Middle frontal gyrus (tissue), 1 donor: ENCODE measurements at regions not wholly inside any gene's neighbourhood (a gene's known extent, or its start where the extent isn't known, plus 50 kb on each side); places are given as distances from the start of the nearest gene placed in this dataset.
"Not testable (repeated sequence)": the region's sequence is repeated elsewhere in the genome, so short reads cannot be mapped to it uniquely, and the experiment has no call there.

Experiments used
- DNase-seq: peaks from one replicate; pipeline ENCODE4 v3.0.0-alpha.2; 2015; ENCODE audit warnings: low spot score; ENCODE audit errors: extremely low spot score

DNA sequence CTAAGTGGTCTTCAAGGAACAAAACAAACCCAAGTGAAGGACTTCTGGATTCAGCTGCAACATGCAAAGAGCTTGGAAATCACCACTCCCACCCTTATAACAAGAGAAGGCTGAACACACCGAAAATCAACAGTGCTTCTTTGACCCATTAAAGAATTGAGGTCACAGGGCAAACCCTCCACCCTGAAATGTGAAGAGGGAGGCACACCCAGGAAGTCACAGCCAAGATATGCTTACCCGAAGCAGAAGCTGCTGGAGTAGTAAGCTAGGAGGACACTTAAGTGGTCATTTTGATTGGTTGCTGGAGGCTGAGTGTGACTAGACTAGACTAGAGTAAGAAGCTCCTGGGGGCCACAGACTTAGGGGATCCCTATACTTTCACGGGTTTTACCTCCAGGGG lies 188.2 kb upstream of the SSTR4 start:
- DNase-seq = no peak

DNA sequence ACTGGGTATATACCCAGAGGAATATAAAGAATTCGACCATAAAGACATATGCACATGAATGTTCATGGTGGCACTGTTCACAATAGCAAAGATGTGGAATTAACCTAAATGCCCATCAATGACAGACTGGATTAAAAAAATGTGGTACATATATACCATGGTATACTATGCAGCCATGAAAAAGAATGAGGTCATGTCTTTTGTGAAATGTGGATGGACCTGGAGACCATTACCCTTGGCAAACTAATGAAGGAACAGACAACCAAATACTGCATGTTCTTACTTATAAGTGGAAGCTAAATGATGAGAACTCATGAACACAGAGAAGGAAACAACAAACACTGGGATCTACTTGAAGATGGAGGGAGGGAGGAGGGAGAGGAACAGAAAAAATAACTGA lies 186.7 kb upstream of the SSTR4 start:
- DNase-seq = no peak

GRCh38 chr20:22851679-22852346 lies 183.3 kb upstream of the SSTR4 start:
- DNase-seq = not testable (repeated sequence)

DNA sequence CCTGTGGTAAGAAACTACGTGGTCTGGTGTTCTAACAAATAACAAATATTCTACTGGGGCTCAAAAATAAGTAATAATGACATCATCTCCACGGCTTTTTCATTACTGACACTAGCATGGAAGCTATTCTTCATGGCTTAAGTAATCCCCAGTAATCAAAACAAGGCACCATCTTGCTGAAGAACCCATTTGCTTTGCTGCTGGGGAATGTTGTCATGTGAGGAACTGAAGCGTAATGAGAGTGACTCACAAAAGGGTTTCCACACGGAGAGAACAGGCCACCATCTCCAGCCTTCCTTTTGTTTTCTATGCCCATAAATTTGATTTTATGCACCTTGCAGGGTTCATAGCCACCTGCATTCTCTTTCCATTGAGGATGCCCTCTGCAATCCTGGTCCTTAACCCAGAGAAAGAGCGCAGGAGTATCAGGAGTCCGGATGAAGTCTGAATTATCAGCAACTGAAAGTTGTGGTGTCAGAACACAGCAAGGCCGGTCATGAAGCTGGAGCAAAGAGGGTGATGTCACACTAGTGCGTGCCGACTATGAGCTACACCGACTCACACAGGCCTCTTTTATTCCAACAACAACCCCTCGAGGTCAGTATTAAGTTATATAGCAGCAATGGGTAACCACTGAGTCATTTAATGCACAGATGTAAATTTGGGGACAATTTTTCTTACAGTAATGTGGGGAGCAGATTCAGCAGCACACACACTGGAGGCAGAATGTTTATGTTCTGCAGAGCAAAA lies 173.7 kb upstream of the SSTR4 start:
- no peak for DNase-seq

- DNase-seq = no peak
Measured at GRCh38 chr20:22861990-22862389, 173.1 kb upstream of the SSTR4 start.

DNA sequence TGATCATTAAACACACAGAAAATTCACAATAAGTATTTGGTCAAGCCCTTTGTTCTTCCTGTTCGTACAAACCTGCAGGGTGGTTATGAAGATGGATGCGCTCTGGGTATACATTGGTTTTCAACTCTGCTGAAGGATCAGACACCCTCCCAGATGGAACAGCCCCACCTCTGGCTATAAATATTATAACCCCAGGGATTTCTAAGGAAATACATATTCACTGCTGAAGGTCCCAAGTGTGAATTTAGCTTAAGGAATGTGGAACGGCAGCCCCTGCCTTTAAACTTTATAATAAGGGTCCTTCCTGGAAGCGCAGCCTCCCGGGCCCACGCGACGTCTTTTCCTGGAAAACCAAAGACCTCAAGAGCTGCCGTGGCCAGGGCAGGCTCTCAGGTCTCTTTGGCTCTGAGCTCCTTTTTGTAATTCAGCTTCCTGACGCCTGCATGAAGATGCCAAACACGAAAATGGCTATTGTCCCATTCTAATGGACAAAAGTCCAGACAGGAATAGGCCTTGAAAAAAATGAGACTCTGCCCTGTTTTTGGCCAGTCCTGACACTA lies 172.4 kb upstream of the SSTR4 start:
- DNase-seq = no peak

GRCh38 chr20:22863826-22864225 lies 171.3 kb upstream of the SSTR4 start:
- DNase-seq = no peak

GRCh38 chr20:22866812-22867341 lies 168.2 kb upstream of the SSTR4 start:
- no peak for DNase-seq

- DNase-seq = no peak
Measured at GRCh38 chr20:22878166-22878565, 156.9 kb upstream of the SSTR4 start.

GRCh38 chr20:22880277-22880676 lies 154.8 kb upstream of the SSTR4 start:
- DNase-seq = no peak

DNA sequence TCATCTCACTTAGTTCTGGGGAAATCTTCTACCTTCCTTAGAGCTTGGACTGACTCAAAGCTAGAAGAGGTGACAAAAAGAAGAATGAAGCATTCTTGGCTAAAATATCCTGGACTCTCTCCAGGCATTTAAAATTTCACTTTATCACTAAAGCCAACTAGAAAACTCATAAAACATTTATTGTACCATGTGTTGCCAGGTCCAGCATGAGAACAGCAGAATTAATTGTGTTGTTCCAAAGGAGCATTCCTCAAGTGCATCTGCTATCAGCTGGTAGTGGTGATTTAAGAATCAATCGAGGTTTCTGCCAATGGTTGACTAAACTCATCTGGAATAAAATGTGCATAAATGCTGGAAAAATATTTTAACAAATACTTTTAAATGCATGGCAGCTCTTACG lies 147.3 kb upstream of the SSTR4 start:
- no peak for DNase-seq

DNA sequence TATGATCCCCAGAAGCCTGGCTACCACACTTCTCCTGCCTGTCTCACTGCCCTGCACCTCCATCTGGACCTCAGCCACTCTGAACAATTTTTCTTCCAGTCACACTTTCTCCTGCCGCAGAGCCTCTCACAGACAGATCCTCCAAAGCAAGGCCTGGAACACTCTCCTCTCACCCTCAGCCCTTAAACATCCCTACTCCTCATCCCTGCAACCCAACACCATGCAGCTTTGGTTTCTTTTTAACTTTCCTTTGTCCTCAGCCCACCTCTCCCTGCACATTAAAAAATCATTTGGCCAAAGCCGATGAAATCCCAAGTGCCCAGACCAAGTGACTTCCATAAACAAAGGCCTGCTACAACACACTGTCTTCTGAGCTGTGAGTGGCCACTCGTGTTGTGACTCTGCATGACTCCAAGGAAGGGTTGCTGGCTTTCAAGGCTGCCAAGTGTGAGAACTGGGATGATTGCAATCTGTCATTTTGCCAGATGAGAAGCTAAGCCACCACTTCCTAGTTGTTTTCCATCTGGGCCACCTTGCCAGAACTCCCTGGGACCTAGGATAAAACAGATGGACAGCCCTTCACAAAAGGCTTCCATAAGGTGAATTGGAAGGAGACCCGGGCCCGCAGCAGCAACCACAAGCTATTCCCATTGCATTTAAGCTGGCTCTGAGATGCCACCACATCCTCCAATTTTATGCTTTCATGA lies 144.4 kb upstream of the SSTR4 start:
- DNase-seq = no peak

DNA sequence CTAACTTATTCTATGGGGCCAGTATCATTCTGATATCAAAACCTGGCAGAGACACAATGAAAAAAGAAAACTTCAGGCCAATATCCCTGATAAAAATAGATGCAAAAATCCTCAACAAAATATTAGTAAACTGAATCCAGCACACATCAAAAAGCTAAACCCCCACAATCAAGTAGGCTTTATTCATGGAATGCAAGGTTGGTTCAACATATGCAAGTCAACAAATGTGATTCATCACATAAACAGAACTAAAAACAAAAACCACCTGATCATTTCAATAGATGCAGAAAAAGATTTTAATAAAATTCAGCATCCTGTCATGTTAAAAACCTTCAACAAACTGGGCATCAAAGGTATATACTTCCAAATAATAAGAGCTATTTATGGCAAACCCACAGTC lies 133.9 kb upstream of the SSTR4 start:
- DNase-seq = no peak

DNA sequence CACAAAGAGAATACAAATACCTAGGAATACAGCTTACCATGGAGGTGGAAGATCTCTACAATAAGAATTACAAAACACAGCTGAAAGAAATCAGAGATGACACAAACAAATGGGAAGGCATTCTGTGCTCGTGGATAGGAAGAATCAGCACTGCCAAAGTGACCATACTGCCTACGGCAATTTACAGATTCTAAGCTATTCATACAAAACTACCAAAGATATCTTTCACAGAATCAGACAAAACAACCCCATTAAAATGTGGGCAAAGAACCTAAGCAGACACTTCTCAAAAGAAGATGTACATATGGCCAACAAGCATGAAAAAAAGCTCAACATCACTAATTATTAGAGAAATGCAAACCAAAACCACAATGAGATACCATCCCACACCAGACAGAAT lies 133.2 kb upstream of the SSTR4 start:
- no peak for DNase-seq

DNA sequence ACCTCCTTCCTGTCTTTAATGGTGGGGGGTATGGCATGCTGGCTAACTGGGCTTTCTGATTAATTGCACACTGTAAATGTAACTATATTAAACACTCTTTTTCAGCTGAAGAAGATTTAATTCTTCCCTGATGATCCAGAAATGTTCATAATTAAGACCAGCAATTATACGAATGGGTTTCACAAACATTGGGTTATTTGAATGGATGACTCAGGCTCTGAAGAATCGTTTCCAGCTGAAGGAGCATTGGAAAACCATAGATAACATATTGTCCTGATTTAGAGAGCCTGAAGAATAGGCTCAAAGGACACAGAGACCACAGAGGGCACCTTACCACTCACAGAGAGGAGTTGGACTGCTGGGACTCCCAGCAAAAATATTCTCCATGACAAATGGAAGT lies 130.7 kb upstream of the SSTR4 start:
- no peak for DNase-seq

DNA sequence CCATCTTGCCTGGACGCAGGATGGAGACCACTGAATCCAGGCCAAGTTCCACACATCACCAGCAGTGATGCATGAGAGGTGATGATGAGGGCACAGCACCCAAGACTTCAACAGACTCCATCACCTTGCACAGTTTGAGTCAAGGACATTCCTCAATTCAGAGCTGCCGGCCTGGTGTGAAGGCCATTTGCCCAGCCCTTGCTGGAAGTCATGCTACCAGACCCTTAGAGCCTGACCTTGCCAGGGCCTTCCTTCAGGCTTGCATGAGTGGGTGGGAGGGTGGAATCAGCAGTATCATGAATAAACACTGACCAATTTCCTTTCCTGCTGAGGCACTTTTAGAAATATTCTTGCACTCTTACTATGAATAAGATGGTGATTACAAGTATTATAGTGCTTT lies 130.2 kb upstream of the SSTR4 start:
- DNase-seq = no peak

GRCh38 chr20:22905658-22906057 lies 129.5 kb upstream of the SSTR4 start:
- no peak for DNase-seq

GRCh38 chr20:22908437-22908836 lies 126.7 kb upstream of the SSTR4 start:
- DNase-seq = no peak

DNA sequence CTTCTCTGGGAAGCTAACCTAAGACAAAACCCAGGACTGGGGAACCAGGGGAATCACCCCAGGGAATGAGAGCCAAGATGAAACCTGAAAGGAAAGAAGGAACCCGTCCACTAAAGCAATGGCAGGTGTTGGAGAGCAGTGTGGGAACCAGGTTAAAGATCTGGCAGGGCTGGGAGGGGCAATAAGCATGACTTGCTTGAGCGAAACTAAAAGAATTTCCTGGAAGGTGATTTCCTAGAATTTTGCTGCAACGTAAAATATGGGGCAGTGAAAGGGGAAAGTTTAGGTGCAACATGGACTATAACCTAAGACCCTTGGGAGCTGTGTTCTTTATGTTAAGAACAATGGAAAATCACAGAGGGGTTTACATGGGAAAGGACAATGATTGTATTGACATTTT lies 126.2 kb upstream of the SSTR4 start:
- no peak for DNase-seq

GRCh38 chr20:22909436-22909835 lies 125.7 kb upstream of the SSTR4 start:
- no peak for DNase-seq

DNA sequence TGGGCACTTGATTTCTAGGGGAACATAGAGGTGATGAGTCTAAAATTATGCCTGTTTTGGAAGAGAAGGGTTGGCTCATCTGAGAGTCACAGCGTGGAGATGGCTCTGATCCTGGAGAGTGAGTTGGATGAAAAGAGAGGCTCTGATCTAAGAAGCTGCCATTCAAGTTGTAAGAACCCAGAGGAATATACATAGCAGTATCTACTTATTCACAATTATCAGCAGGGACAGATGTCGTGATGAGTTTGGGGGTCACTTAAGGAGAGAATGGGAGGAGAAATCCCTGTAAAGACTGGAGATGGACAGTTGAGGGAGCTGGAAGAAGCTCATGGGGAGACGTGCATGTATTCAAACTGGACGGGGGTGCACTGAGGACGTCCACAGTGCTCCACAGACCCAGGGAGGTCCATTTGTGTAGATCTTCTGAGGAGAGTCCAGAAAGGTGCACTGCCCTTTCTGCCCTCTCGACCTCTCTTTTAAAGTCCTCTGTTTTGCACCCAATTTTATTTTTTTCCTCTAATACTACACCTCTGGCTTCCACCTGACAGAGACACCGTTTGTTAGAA lies 124.7 kb upstream of the SSTR4 start:
- no peak for DNase-seq

- no peak for DNase-seq
Measured at GRCh38 chr20:22914291-22914690, 120.8 kb upstream of the SSTR4 start.
